Heart left ventricle (tissue), 16 donors: ENCODE measurements at regions not wholly inside any gene's neighbourhood (a gene's known extent, or its start where the extent isn't known, plus 50 kb on each side); places are given as distances from the start of the nearest gene placed in this dataset.

ENCODE experiments used
- ATAC-seq, 4 donors: fragments of 200-7000 bp; cut with Tn5 transposase; one replicate each; pipeline ENCODE4 v1.9.1; 2020 to 2022; ENCODE audit warnings: moderate library complexity in 4 of 4, mild to moderate bottlenecking in 3 of 4, moderate number of reproducible peaks in 1 of 4
- DNase-seq, 5 donors: peaks; one replicate each; pipeline ENCODE4 v3.0.0-alpha.2; 2020
- H3K27ac ChIP-seq, 12 donors: fragments of 200-600 bp; sonication (generic) in 4 of 12; one replicate each; pipeline versions ENCODE4 v1.5.0 to v1.8.0; 2016 to 2022; ENCODE audit warnings: mild to moderate bottlenecking in 2 of 12
- H3K27me3 ChIP-seq, 9 donors: fragments of 200-600 bp; sonication (generic) in 2 of 9; one replicate each; pipeline versions ENCODE4 v1.5.1 to v1.8.0; 2016 to 2022; ENCODE audit warnings: mild to moderate bottlenecking in 3 of 9
- H3K36me3 ChIP-seq, 9 donors: fragments of 200-600 bp; sonication (generic) in 2 of 9; one replicate each; pipeline versions ENCODE4 v1.5.0 to v1.8.0; 2018 to 2022; ENCODE audit warnings: mild to moderate bottlenecking in 2 of 9
- H3K4me1 ChIP-seq, 12 donors: fragments of 200-600 bp; sonication (generic) in 4 of 12; one replicate each; pipeline versions ENCODE4 v1.5.0 to v1.8.0; 2016 to 2022; ENCODE audit warnings: mild to moderate bottlenecking in 3 of 12
- H3K4me3 ChIP-seq, 12 donors: fragments of 200-600 bp; sonication (generic) in 4 of 12; one replicate each; pipeline versions ENCODE4 v1.5.0 to v1.8.0; 2017 to 2022; ENCODE audit warnings: mild to moderate bottlenecking in 9 of 12, moderate library complexity in 4 of 12
- H3K9me3 ChIP-seq, 12 donors: fragments of 200-600 bp; sonication (generic) in 4 of 12; one replicate each; pipeline versions ENCODE4 v1.5.0 to v1.8.0; 2016 to 2022; ENCODE audit warnings: mild to moderate bottlenecking in 1 of 12
- CTCF ChIP-seq, 12 donors: fragments of 200-600 bp; sonication (generic) in 4 of 12; IDR thresholded peaks; one replicate each; pipeline versions ENCODE4 v1.5.0 to v1.8.0; 2018 to 2022; ENCODE audit warnings: antibody characterized with exemption in 12 of 12, mild to moderate bottlenecking in 5 of 12
- POLR2A ChIP-seq, 2 donors: fragments of 450-650 bp; IDR thresholded peaks; one replicate each; pipeline ENCODE4 v1.6.1; 2017; ENCODE audit warnings: antibody characterized with exemption in 2 of 2, mild to moderate bottlenecking in 2 of 2, moderate library complexity in 2 of 2
- WGBS, 4 donors: extraction: QIAGEN DNeasy Blood & Tissue Kit in 2 of 4; methylation state at CpG; one replicate each; pipeline versions ENCODE4 v1.1.5 to v1.1.7; 2013 to 2018; 5-methylcytosine and 5-hydroxymethylcytosine counted together
- intact Hi-C, 10 donors: fragments of 100-400 bp; cut with DNase I; formaldehyde crosslinking; loops; one replicate each; pipeline versions ENCODE4 v1.11.1 to v1.14.2; 2022
- donor health status: ischemic (EF 13 %, LVEDD 7.1; RV severe dilation, severe dysfunction).
- donor health status: healthy with polysubstance abuse.
- donor health status: DM: no; HTN: yes; CAD: no.
- donor health status: DM: no; HTN: no; CAD: no.
- donor health status: ischemic (EF 25% LVEDD 6.9; RV normal size, moderate dysfunction).
- donor health status: ischemic (EF 25% LVEDD 5.7; RV mildly dilated, moderate dysfunction).
- donor health status: healthy.
- donor health status: DM: yes; HTN: yes; CAD: no.
- donor health status: ischemic (EF 35%, LVEDD 5.7; RV mildly dilated, moderate dysfunction).
- donor health status: nonischemic (EF 11% LVEDD 7.7; RV severe dilation, severe dysfunction).
- donor health status: DM: yes; HTN: yes; CAD: no.
- donor health status: PGD.
- donor health status: ischemic (EF 29% LVEDD 5.4; RV normal size, mild dysfunction).
- donor health status: nonischemic (EF 23%, LVEDD 6.1; RV moderate dilation, normal function).

GRCh38 chr2:9760902-9761228 lies 82.4 kb upstream of the TAF1B start:
- H3K36me3 ChIP-seq = no peaks in the 10 kb centered on the region
- intact Hi-C loops = loop anchor here in 6 of 10 donors (10.0 kb wide), 2 partner anchors 126 to 206 kb away; partner anchors contain the start of genes ADAM17 (in 4 of the 6) and YWHAQ (in 3 of the 6)
- ATAC-seq = no peak
- no peak for TF ChIP-seq POLR2A (IDR thresholded peaks at IDR 0.05)
- no peak for TF ChIP-seq CTCF (IDR thresholded peaks at IDR 0.05)
- H3K9me3 ChIP-seq = no peaks in the 10 kb centered on the region
- no peaks in the 10 kb centered on the region for H3K27me3 ChIP-seq
- 68 to 84% (median 79%) methylated on average over 7 of the region's 7 CpGs for WGBS, 4 donors
- peaks cover 0 to 76% (median 42%) of the 10 kb centered on the region in 12 donors for H3K4me1 ChIP-seq
- H3K27ac ChIP-seq = peak overlapping the region in 9 of 12 donors; percentile 9 to 61 (median 47)
- no peak overlapping the region for H3K4me3 ChIP-seq
- DNase-seq = peak in 1 of 5 donors; percentile 49

GRCh38 chr2:9761577-9761976 lies 81.7 kb upstream of the TAF1B start:
- Histone ChIP-seq H3K4me3 (no peak overlapping the region), H3K36me3 (no peaks in the 10 kb centered on the region), H3K9me3 (no peaks in the 10 kb centered on the region), H3K27me3 (no peaks in the 10 kb centered on the region), H3K27ac (peak overlapping the region in 9 of 12 donors; percentile 5 to 61 (median 47)), H3K4me1 (peaks cover 0 to 77% (median 45%) of the 10 kb centered on the region in 12 donors)
- DNase-seq (peak in 3 of 5 donors; percentile 47 to 66 (median 52)), ATAC-seq (no peak)
- intact Hi-C loops = loop anchor here in 6 of 10 donors (10.0 kb wide), 2 partner anchors 127 to 207 kb away; partner anchors contain the start of genes ADAM17 (in 4 of the 6) and YWHAQ (in 3 of the 6)
- 36 to 42% (median 39%) methylated on average over 11 of the region's 11 CpGs for WGBS, 4 donors
- TF ChIP-seq CTCF (IDR thresholded peaks at IDR 0.05) (no peak), POLR2A (IDR thresholded peaks at IDR 0.05) (no peak)

- intact Hi-C loops = loop anchor here in 6 of 10 donors (10.0 kb wide), 2 partner anchors 127 to 207 kb away; partner anchors contain the start of genes ADAM17 (in 4 of the 6) and YWHAQ (in 3 of the 6)
- H3K4me3 ChIP-seq = no peak overlapping the region
- peak in 1 of 5 donors; percentile 3 for DNase-seq
- H3K36me3 ChIP-seq = no peaks in the 10 kb centered on the region
- peak overlapping the region in 4 of 12 donors; percentile 27 to 64 (median 49) for H3K27ac ChIP-seq
- H3K4me1 ChIP-seq = peaks cover 0 to 73% (median 39%) of the 10 kb centered on the region in 12 donors
- 69 to 86% (median 82%) methylated on average over 5 of the region's 5 CpGs for WGBS, 4 donors
- H3K27me3 ChIP-seq = no peaks in the 10 kb centered on the region
- ATAC-seq = no peak
- H3K9me3 ChIP-seq = no peaks in the 10 kb centered on the region
- TF ChIP-seq POLR2A (IDR thresholded peaks at IDR 0.05) (no peak), CTCF (IDR thresholded peaks at IDR 0.05) (no peak)
Observed at GRCh38 chr2:9762164-9762563, 81.1 kb upstream of the TAF1B start.

- DNase-seq (no peak), ATAC-seq (peak in 1 of 4 donors; percentile 1)
- peak overlapping the region in 5 of 12 donors; percentile 38 to 64 (median 49) for H3K27ac ChIP-seq
- TF ChIP-seq POLR2A (IDR thresholded peaks at IDR 0.05) (no peak), CTCF (IDR thresholded peaks at IDR 0.05) (no peak)
- no peaks in the 10 kb centered on the region for H3K36me3 ChIP-seq
- H3K9me3 ChIP-seq = no peaks in the 10 kb centered on the region
- 86 to 95% (median 92%) methylated on average over 7 to 9 of the region's 9 CpGs for WGBS, 4 donors
- no peaks in the 10 kb centered on the region for H3K27me3 ChIP-seq
- no peak overlapping the region for H3K4me3 ChIP-seq
- H3K4me1 ChIP-seq = peaks cover 0 to 65% (median 31%) of the 10 kb centered on the region in 12 donors
- intact Hi-C loops = loop anchor here in 6 of 10 donors (10.0 kb wide), 2 partner anchors 128 to 208 kb away; partner anchors contain the start of genes ADAM17 (in 4 of the 6) and YWHAQ (in 3 of the 6)
Observed at GRCh38 chr2:9762941-9763340, 80.3 kb upstream of the TAF1B start.
